LNCaP clone FGC (cell line): ENCODE measurements at regions not wholly inside any gene's neighbourhood (a gene's known extent, or its start where the extent isn't known, plus 50 kb on each side); places are given as distances from the start of the nearest gene placed in this dataset.

Experiments used
- DNase-seq: peaks from one replicate; pipeline ENCODE4 v3.0.0-alpha.2; 2011; ENCODE audit warnings: low read depth
- H3K4me3 ChIP-seq: 2 replicates; pipeline ENCODE4 v1.5.1; 2011; ENCODE audit warnings: mild to moderate bottlenecking, low read depth, low read length, control low read depth
- TF ChIP-seq, protein P1 (sequence below): IDR thresholded peaks from 2 replicates; pipeline ENCODE4 v1.5.1; 2012; ENCODE audit warnings: mild to moderate bottlenecking; ENCODE audit not compliant: control insufficient read depth, insufficient read depth; ENCODE audit errors: extremely low read depth

DNA sequence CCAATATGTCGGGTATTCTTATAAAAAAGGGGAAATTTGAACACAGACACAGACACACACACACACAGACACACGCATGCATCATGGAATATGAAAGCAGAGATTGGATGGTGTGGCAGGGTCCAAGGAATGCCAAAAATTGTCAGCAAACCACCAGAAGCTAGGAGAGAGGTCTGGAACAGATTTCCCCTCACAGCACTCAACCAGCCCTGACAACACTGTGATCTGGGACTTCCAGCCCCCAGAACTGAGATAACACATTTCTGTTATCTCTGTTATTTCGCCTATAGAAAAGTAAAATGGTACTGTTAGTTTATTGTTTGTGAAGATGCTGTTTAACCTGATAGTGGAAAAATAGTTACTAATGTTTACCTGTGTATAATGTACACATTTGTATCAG, 145.4 kb upstream of the ZBED5 start:
- TF ChIP-seq, protein P1, sequence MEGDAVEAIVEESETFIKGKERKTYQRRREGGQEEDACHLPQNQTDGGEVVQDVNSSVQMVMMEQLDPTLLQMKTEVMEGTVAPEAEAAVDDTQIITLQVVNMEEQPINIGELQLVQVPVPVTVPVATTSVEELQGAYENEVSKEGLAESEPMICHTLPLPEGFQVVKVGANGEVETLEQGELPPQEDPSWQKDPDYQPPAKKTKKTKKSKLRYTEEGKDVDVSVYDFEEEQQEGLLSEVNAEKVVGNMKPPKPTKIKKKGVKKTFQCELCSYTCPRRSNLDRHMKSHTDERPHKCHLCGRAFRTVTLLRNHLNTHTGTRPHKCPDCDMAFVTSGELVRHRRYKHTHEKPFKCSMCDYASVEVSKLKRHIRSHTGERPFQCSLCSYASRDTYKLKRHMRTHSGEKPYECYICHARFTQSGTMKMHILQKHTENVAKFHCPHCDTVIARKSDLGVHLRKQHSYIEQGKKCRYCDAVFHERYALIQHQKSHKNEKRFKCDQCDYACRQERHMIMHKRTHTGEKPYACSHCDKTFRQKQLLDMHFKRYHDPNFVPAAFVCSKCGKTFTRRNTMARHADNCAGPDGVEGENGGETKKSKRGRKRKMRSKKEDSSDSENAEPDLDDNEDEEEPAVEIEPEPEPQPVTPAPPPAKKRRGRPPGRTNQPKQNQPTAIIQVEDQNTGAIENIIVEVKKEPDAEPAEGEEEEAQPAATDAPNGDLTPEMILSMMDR = no peak
- no peak overlapping the region for H3K4me3 ChIP-seq
- no peak for DNase-seq

DNA sequence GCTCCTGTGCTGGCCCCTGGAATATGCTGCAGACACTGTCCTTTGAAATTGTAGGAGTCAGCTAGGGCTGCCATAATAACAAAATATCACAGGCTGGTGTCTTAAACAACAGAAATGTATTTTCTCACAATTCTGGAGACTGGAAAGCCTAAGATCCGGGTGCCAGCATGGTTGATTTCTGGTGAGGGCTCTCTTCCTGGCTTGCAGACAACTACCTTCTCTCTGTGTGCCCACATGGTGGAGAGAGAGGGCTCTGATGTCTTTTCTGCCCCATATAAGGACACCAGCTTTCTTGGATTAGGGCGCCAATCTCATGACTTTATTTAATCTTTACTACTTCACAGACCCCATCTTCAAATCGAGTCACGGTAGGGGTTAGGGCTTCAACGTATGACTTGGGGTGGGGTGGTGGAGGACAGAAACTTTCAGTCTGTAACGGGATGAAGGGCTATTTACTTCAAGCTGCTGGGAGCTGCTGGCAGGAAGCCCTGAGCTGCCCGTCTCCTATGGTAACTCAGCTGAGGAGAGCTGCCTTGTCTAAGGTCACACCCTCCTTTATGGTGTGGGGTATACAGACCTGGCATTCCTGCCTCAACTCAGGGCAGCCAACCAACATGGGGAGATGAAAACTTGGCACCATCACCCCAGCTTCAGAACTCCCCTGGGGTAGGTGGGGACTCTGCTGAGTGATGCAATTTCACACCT, 142.9 kb upstream of the ZBED5 start:
- no peak for DNase-seq
- H3K4me3 ChIP-seq = no peak overlapping the region
- TF ChIP-seq, protein P1 = no peak

DNA sequence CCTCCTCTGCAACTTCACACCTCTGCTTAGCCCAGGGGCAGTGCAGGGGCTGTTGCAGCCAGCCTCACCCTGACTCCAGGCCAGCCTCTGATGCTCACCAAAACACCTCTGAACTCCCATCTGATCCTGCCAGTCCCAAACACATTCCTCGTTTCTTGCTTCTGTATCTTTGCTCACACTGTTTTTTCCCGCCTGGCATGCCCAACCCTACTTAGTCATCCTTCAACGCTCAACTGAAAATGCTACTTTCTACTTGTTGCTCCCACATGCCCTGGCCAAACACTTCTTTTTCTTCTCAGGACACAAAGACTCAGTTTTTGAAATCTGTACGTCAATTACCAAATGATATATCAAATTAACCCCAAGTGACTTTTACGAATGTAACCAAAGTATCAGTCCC, 140.8 kb upstream of the ZBED5 start:
- no peak for DNase-seq
- H3K4me3 ChIP-seq = no peak overlapping the region
- TF ChIP-seq, protein P1 = no peak

DNA sequence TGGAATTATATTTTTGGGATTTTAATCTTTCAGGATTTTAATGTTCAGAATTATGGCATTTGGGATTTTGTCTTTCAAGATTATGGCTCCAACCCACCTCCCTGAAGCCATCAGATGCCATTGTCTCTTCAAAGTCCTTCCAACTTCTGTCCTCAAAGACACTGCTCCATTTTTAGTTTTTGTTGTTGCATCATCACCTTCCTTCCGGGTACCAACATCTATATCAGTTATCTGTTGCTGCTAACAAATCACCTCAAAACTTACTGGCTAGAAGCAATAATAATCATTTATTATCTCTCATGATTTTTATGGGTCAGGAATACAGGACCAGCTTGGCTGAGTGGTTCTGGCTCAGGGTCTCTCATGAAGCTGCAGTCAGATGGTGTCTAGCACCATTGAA, 138.8 kb upstream of the ZBED5 start:
- no peak for DNase-seq
- no peak overlapping the region for H3K4me3 ChIP-seq
- TF ChIP-seq, protein P1 = no peak

DNA sequence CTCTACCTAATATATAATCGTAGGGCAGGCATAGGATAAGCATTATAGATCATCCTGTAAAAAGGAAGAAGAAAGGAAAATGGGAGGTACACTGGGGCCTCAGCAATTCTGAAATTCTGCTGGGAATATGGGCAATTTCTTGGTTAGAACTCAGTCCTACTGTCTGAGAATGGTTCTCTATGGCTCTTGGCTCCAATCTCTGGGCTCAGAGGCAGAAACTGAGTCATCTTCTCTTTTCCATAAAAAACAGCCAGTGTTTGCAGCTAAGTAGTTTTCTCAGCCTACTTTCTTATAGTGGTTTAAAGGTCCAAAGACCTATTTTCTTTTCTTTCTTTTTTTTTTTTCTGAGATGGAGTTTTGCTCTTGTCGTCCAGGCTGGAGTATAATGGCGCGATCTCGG, 135.8 kb upstream of the ZBED5 start:
- TF ChIP-seq, protein P1 = no peak
- no peak for DNase-seq
- H3K4me3 ChIP-seq = no peak overlapping the region

DNA sequence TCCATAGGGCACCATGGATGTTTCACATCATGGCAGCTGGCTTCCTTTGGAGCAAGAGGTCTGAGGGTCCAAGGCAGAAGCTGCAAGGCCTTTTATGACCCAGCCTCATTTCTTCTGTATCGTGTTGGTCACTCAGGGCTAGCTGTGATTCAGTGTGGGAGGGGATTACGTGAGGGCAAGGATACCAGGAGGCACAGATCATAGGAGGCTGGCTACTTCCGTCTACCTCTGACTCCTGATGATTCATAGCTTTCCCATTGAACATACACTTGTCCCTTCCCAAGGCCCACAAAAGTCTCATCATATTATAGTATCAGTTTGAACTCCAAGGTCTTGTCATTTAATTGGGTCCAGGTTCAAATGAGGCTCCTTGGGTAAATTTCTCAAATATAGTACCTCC, 135.3 kb upstream of the ZBED5 start:
- DNase-seq = no peak
- TF ChIP-seq, protein P1 = no peak

DNA sequence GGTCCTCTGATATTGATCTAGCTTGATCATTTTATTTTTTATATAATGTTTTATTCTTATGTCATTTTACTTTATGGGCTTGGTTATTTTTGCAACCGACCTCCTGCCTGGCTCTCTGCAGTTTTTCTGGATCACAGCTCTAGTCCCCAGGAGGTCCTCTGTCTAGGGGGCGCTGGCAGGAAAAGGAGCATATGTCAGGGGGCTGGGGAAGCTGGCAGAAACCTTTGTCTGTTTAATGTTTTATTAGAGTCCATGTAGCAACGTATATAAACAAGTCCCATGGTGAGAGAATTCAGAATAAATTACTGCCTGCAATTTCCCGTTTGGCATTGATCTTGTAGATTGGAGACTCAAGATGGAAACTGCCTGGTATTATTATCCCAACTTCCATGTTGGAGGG, 133.5 kb upstream of the ZBED5 start:
- no peak for DNase-seq
- TF ChIP-seq, protein P1 = no peak
- no peak overlapping the region for H3K4me3 ChIP-seq

More for the DNA sequence above, 135.3 kb upstream of the ZBED5 start:
- H3K4me3 ChIP-seq = no peak overlapping the region
